Bronchial epithelial cell (primary cell): ENCODE measurements at regions not wholly inside any gene's neighbourhood (a gene's known extent, or its start where the extent isn't known, plus 50 kb on each side); places are given as distances from the start of the nearest gene placed in this dataset.
"Not testable (repeated sequence)": the region's sequence is repeated elsewhere in the genome, so short reads cannot be mapped to it uniquely, and the experiment has no call there.

Experiments
- DNase-seq: peaks from one replicate; pipeline ENCODE4 v3.0.0-alpha.2; 2010; ENCODE audit warnings: low read depth
- FAIRE-seq: peaks from 2 replicates; lab custom pipeline; 2011; peaks lifted over from hg19 to GRCh38; lab: Jason Lieb, UNC
- H3K27me3 ChIP-seq: 2 replicates; pipeline ENCODE4 v1.5.1; 2011; ENCODE audit warnings: low read length; ENCODE audit not compliant: control insufficient read depth, insufficient read depth
- H3K36me3 ChIP-seq: 2 replicates; pipeline ENCODE4 v1.5.1; 2011; ENCODE audit warnings: low read length; ENCODE audit not compliant: control insufficient read depth, insufficient read depth
- H3K4me3 ChIP-seq: 2 replicates; pipeline ENCODE4 v1.5.1; 2011; ENCODE audit warnings: mild to moderate bottlenecking, low read depth, low read length, control low read depth
- TF ChIP-seq, protein P1 (sequence below): IDR thresholded peaks from 2 replicates; pipeline ENCODE4 v1.5.1; 2011; ENCODE audit warnings: mild to moderate bottlenecking, moderate library complexity, low read length, control low read depth, inconsistent platforms; ENCODE audit not compliant: insufficient read depth, severe bottlenecking

DNA sequence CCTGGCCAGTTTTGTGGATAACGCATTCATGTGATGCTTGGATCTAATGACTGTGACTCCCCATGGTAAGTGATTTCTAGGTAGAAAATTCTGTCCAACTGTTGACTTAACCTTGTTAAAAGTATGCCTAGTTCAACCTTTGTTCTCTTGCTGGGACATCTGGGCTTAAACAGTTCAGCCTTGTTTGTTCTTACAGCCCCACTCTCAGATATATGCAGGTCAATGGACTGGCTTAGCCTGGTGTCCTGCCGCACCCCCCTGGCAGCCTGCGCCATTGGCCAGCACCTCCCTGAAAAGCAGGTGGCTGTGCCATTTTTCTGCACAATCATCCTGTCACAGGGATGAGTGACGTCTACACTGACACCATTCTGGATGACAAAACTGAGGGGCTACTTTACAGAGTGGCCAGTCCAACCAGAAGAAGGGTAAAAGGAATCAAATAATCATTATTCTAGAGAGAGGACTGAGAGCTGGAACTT lies 244.7 kb upstream of the ONECUT1 start:
- no peaks in the 10 kb centered on the region for H3K36me3 ChIP-seq
- TF ChIP-seq, protein P1, sequence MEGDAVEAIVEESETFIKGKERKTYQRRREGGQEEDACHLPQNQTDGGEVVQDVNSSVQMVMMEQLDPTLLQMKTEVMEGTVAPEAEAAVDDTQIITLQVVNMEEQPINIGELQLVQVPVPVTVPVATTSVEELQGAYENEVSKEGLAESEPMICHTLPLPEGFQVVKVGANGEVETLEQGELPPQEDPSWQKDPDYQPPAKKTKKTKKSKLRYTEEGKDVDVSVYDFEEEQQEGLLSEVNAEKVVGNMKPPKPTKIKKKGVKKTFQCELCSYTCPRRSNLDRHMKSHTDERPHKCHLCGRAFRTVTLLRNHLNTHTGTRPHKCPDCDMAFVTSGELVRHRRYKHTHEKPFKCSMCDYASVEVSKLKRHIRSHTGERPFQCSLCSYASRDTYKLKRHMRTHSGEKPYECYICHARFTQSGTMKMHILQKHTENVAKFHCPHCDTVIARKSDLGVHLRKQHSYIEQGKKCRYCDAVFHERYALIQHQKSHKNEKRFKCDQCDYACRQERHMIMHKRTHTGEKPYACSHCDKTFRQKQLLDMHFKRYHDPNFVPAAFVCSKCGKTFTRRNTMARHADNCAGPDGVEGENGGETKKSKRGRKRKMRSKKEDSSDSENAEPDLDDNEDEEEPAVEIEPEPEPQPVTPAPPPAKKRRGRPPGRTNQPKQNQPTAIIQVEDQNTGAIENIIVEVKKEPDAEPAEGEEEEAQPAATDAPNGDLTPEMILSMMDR, result no peak
- H3K27me3 ChIP-seq, result no peaks in the 10 kb centered on the region
- no peak for DNase-seq
- no peak overlapping the region for H3K4me3 ChIP-seq
- no peak for FAIRE-seq

- TF ChIP-seq, protein P1, result no peak
- no peak for FAIRE-seq
- Histone ChIP-seq H3K4me3 (no peak overlapping the region), H3K27me3 (no peaks in the 10 kb centered on the region), H3K36me3 (no peaks in the 10 kb centered on the region)
- no peak for DNase-seq
These were observed 243.6 kb upstream of the ONECUT1 start for GRCh38 chr15:53033709-53034108.

GRCh38 chr15:53031469-53031868 lies 241.3 kb upstream of the ONECUT1 start:
- DNase-seq (no peak), FAIRE-seq (no peak)
- TF ChIP-seq, protein P1, result no peak
- Histone ChIP-seq H3K27me3 (no peaks in the 10 kb centered on the region), H3K36me3 (no peaks in the 10 kb centered on the region), H3K4me3 (no peak overlapping the region)

DNA sequence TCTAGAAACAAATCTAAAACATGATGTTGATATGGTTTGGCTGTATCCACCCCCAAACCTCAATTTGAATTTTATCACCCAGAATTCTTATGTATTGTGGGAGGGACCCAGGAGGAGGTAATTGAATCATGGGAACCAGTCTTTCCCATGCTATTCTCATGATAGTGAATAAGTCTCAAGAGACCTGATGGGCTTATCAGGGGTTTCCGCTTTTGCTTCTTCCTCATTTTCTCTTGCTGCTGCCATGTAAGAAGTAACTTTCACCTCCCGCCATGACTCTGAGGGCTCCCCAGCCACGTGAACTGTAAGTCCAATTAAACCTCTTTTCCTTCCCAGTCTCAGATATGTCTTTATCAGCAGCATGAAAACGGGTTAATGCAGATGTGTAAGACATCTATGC lies 232.7 kb upstream of the ONECUT1 start:
- no peak for DNase-seq
- TF ChIP-seq, protein P1, result no peak
- H3K27me3 ChIP-seq, result no peaks in the 10 kb centered on the region
- H3K4me3 ChIP-seq, result no peak overlapping the region
- H3K36me3 ChIP-seq, result no peaks in the 10 kb centered on the region
- no peak for FAIRE-seq

- Histone ChIP-seq H3K27me3 (no peaks in the 10 kb centered on the region), H3K36me3 (no peaks in the 10 kb centered on the region), H3K4me3 (no peak overlapping the region)
- TF ChIP-seq, protein P1, result no peak
- FAIRE-seq, result no peak
- DNase-seq, result no peak
These were observed 223.2 kb upstream of the ONECUT1 start for GRCh38 chr15:53013329-53013728.

GRCh38 chr15:53011779-53012178 lies 221.6 kb upstream of the ONECUT1 start:
- H3K27me3 ChIP-seq, H3K36me3 ChIP-seq, H3K4me3 ChIP-seq, DNase-seq, FAIRE-seq: not testable (repeated sequence)
